ENCODE measurements at regions not wholly inside any gene's neighbourhood (a gene's known extent, or its start where the extent isn't known, plus 50 kb on each side); places are given as distances from the start of the nearest gene placed in this dataset.

DNA sequence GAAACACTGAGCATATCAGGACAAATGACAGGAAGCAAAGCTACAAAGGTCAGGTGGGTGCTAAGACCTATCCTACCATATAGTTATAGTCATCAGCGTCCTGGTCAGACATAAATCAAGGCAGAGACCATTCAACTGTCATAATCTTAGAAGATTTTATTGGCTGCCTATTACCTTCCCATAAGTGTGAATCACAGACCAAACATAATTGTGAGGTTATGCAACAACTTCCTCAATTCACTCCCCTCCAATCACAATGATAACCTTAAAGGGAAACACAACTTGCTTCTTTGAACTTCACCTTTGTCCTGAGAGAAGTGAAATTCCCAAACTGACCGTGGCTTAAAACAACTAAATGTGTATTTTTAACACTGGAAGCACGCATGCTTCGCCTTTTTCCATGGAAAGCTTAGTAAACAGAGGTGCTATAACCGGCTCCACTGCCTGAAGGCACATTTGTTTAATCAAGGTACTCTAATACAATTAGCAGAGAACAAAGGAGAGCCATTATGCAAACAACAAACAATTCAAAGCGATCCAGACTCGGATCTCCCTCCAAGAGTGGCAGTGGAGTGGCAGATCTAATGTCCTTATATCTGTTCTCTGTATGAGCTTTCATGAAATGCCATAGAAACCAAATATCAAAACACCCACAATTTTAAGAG is 84.9 kb downstream of the TMEM114 start:
- ChIA-PET CTCF (interaction anchor here (0.7 kb wide), 1 partner anchor 13 kb away, joined by 3 read pairs; no protein-coding TSS in a partner anchor), POLR2A (no interaction called here)
- no TSS peak for BruUV-seq (replicated peaks)
- DNase-seq = no peak
- no peaks in the 10 kb centered on the region for H3K9me3 ChIP-seq
- H3K9me3 Mint-ChIP-seq (ENCODE audit: unreplicated experiment) = no peaks in the 10 kb centered on the region
- H3K27ac Mint-ChIP-seq (ENCODE audit: unreplicated experiment) = no peak overlapping the region
- 0 out of 2 replicates have a peak, but pooled peaks cover 6% of the 10 kb centered on the region for H3K4me1 ChIP-seq
- H3K36me3 Mint-ChIP-seq (ENCODE audit: insufficient read depth, unreplicated experiment) = no peaks in the 10 kb centered on the region
- intact Hi-C loops (cut with micrococcal nuclease; ENCODE audit: unreplicated experiment) = no loop called here
- H3K27me3 ChIP-seq (replicated peaks; ENCODE audit: control insufficient read depth, insufficient read depth, low read length) = no peaks in the 10 kb centered on the region
- no peaks in the 10 kb centered on the region for H3K36me3 ChIP-seq (ENCODE audit: control insufficient read depth, insufficient read depth, low read length)
- H3K4me3 ChIP-seq (ENCODE audit: low read depth, low read length) = no peak overlapping the region
- TF ChIP-seq, protein P1, sequence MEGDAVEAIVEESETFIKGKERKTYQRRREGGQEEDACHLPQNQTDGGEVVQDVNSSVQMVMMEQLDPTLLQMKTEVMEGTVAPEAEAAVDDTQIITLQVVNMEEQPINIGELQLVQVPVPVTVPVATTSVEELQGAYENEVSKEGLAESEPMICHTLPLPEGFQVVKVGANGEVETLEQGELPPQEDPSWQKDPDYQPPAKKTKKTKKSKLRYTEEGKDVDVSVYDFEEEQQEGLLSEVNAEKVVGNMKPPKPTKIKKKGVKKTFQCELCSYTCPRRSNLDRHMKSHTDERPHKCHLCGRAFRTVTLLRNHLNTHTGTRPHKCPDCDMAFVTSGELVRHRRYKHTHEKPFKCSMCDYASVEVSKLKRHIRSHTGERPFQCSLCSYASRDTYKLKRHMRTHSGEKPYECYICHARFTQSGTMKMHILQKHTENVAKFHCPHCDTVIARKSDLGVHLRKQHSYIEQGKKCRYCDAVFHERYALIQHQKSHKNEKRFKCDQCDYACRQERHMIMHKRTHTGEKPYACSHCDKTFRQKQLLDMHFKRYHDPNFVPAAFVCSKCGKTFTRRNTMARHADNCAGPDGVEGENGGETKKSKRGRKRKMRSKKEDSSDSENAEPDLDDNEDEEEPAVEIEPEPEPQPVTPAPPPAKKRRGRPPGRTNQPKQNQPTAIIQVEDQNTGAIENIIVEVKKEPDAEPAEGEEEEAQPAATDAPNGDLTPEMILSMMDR (IDR thresholded peaks at IDR 0.05; ENCODE audit: insufficient read depth in 1 of 2, low read depth in 1 of 2, low read length in 1 of 2, severe bottlenecking in 1 of 2, unreplicated experiment in 1 of 2) = no peak
- no peak overlapping the region for H3K4me3 Mint-ChIP-seq (ENCODE audit: unreplicated experiment)
- H3K4me1 Mint-ChIP-seq (ENCODE audit: low read depth, unreplicated experiment) = no peaks in the 10 kb centered on the region
- peaks cover 5% of the 10 kb centered on the region for H3K27me3 Mint-ChIP-seq (ENCODE audit: insufficient read depth, unreplicated experiment)

DNA sequence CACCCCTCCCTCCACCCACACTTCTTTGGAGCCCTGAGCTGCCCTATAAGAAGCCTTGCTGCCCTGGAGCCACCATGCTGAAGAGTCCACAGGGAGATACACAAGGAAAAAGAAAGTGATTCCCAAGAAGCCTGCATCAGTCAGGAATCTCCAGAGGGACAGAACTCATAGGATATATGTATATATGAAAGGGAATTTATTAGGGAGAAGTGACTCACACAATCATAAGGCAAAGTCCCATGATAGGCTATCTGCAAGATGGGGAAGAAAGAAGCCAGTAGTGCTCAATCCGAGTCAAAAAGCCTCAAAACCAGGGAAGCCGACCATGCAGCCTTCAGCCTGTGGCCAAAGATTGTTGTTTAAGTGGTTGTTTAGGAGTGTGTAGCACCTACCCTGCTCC is 87.9 kb downstream of the TMEM114 start:
- Histone ChIP-seq H3K9me3 (no peaks in the 10 kb centered on the region), H3K36me3 (ENCODE audit: control insufficient read depth, insufficient read depth, low read length) (no peaks in the 10 kb centered on the region), H3K27me3 (replicated peaks; ENCODE audit: control insufficient read depth, insufficient read depth, low read length) (no peaks in the 10 kb centered on the region), H3K4me3 (ENCODE audit: low read depth, low read length) (no peak overlapping the region), H3K4me1 (0 out of 2 replicates have a peak, but pooled peaks cover 6% of the 10 kb centered on the region)
- Mint-ChIP-seq H3K27me3 (ENCODE audit: insufficient read depth, unreplicated experiment) (peaks cover 5% of the 10 kb centered on the region), H3K4me1 (ENCODE audit: low read depth, unreplicated experiment) (no peaks in the 10 kb centered on the region), H3K4me3 (ENCODE audit: unreplicated experiment) (no peak overlapping the region), H3K27ac (ENCODE audit: unreplicated experiment) (no peak overlapping the region), H3K36me3 (ENCODE audit: insufficient read depth, unreplicated experiment) (no peaks in the 10 kb centered on the region), H3K9me3 (ENCODE audit: unreplicated experiment) (no peaks in the 10 kb centered on the region)
- DNase-seq = no peak
- POLR2A ChIA-PET = no interaction called here
- CTCF ChIA-PET = no interaction called here
- BruUV-seq (replicated peaks) = no TSS peak
- TF ChIP-seq, protein P1 (IDR thresholded peaks at IDR 0.05; ENCODE audit: insufficient read depth in 1 of 2, low read depth in 1 of 2, low read length in 1 of 2, severe bottlenecking in 1 of 2, unreplicated experiment in 1 of 2) = no peak
- intact Hi-C loops (cut with micrococcal nuclease; ENCODE audit: unreplicated experiment) = no loop called here

DNA sequence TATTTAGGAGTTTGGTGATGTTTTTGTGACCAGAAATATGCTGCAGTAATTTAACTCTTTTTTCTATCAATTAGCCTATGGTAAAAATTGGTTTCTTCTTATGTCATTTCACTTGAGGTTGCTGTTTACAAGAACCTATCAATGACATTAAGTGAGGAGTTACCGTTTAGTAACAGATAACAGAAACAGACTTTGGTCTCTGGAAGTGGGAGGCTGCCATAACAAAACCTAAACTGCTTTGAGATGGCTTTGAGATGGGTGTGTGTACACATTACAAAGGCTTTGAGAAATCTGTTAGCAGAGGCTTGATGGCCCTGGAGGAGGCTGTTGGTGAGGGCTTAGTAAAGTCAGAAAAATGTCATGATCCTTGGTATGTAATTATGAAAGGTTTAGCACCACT is 90.0 kb downstream of the TMEM114 start:
- Mint-ChIP-seq H3K4me3 (ENCODE audit: unreplicated experiment) (no peak overlapping the region), H3K36me3 (ENCODE audit: insufficient read depth, unreplicated experiment) (no peaks in the 10 kb centered on the region), H3K4me1 (ENCODE audit: low read depth, unreplicated experiment) (no peaks in the 10 kb centered on the region), H3K9me3 (ENCODE audit: unreplicated experiment) (no peaks in the 10 kb centered on the region), H3K27ac (ENCODE audit: unreplicated experiment) (no peak overlapping the region), H3K27me3 (ENCODE audit: insufficient read depth, unreplicated experiment) (peaks cover 3% of the 10 kb centered on the region)
- ChIA-PET CTCF (no interaction called here), POLR2A (no interaction called here)
- no peak for DNase-seq
- H3K4me1 ChIP-seq = 0 out of 2 replicates have a peak, but pooled peaks cover 2% of the 10 kb centered on the region
- intact Hi-C loops (cut with micrococcal nuclease; ENCODE audit: unreplicated experiment) = no loop called here
- no peaks in the 10 kb centered on the region for H3K27me3 ChIP-seq (replicated peaks; ENCODE audit: control insufficient read depth, insufficient read depth, low read length)
- TF ChIP-seq, protein P1 (IDR thresholded peaks at IDR 0.05; ENCODE audit: insufficient read depth in 1 of 2, low read depth in 1 of 2, low read length in 1 of 2, severe bottlenecking in 1 of 2, unreplicated experiment in 1 of 2) = no peak
- H3K36me3 ChIP-seq (ENCODE audit: control insufficient read depth, insufficient read depth, low read length) = no peaks in the 10 kb centered on the region
- no peak overlapping the region for H3K4me3 ChIP-seq (ENCODE audit: low read depth, low read length)
- no peaks in the 10 kb centered on the region for H3K9me3 ChIP-seq
- no TSS peak for BruUV-seq (replicated peaks)

Data from Caco-2 (cell line).